Activated naive CD4-positive, alpha-beta T cell treated with anti-CD3 and anti-CD28 coated beads, Interleukin-2, amount 50 U/mL, for 24 hours (primary cell): ENCODE measurements at regions not wholly inside any gene's neighbourhood (a gene's known extent, or its start where the extent isn't known, plus 50 kb on each side); places are given as distances from the start of the nearest gene placed in this dataset.

Source experiments
- H3K27ac Mint-ChIP-seq: one replicate; pipeline ENCODE4 v1.8.0; 2021; ENCODE audit warnings: mild to moderate bottlenecking, mixed read lengths
- H3K27me3 Mint-ChIP-seq: one replicate; pipeline ENCODE4 v1.8.0; 2021; ENCODE audit warnings: mixed read lengths
- H3K36me3 Mint-ChIP-seq: one replicate; pipeline ENCODE4 v1.8.0; 2021; ENCODE audit warnings: mixed read lengths
- H3K4me1 Mint-ChIP-seq: one replicate; pipeline ENCODE4 v1.8.0; 2021; ENCODE audit warnings: mixed read lengths
- H3K4me3 Mint-ChIP-seq: one replicate; pipeline ENCODE4 v1.8.0; 2021; ENCODE audit warnings: mild to moderate bottlenecking, mixed read lengths
- H3K9me3 Mint-ChIP-seq: one replicate; pipeline ENCODE4 v1.8.0; 2021; ENCODE audit warnings: mixed read lengths

GRCh38 chr11:45048870-45049691 is 97.4 kb upstream of the PRDM11 start:
- H3K9me3 Mint-ChIP-seq, result peaks cover 5% of the 10 kb centered on the region
- peaks cover 7% of the 10 kb centered on the region for H3K4me1 Mint-ChIP-seq
- no peak overlapping the region for H3K4me3 Mint-ChIP-seq
- H3K27ac Mint-ChIP-seq, result no peak overlapping the region
- H3K27me3 Mint-ChIP-seq, result no peaks in the 10 kb centered on the region
- no peaks in the 10 kb centered on the region for H3K36me3 Mint-ChIP-seq

GRCh38 chr11:45050111-45050510 is 96.3 kb upstream of the PRDM11 start:
- Mint-ChIP-seq H3K36me3 (no peaks in the 10 kb centered on the region), H3K27me3 (no peaks in the 10 kb centered on the region), H3K9me3 (peaks cover 5% of the 10 kb centered on the region), H3K27ac (no peak overlapping the region), H3K4me3 (no peak overlapping the region), H3K4me1 (peaks cover 7% of the 10 kb centered on the region)

DNA sequence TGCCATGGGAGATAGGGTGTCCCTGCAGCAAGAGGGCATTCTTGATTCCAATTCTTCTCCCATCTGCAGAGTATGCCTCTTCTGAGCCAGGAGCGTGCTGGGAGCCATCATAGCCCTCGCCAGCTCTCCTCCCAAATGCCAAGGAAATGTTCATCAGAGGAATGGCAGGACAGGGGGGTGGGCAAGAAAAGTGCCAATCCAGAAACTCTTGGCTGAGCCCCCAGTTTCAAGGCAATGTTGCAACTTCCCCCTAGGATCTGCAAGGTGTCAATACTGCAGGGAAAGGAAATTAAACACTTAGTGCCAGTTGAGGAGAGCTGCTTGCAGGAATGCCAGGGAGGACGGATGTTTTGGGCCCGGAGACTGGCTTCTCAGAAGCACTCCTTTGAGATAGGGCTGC is 94.8 kb upstream of the PRDM11 start:
- no peaks in the 10 kb centered on the region for H3K4me1 Mint-ChIP-seq
- no peak overlapping the region for H3K27ac Mint-ChIP-seq
- no peaks in the 10 kb centered on the region for H3K27me3 Mint-ChIP-seq
- peaks cover 5% of the 10 kb centered on the region for H3K9me3 Mint-ChIP-seq
- H3K36me3 Mint-ChIP-seq, result no peaks in the 10 kb centered on the region
- H3K4me3 Mint-ChIP-seq, result no peak overlapping the region

GRCh38 chr11:45052361-45052760 is 94.1 kb upstream of the PRDM11 start:
- H3K27ac Mint-ChIP-seq, result no peak overlapping the region
- no peak overlapping the region for H3K4me3 Mint-ChIP-seq
- H3K9me3 Mint-ChIP-seq, result peaks cover 5% of the 10 kb centered on the region
- H3K36me3 Mint-ChIP-seq, result no peaks in the 10 kb centered on the region
- no peaks in the 10 kb centered on the region for H3K27me3 Mint-ChIP-seq
- no peaks in the 10 kb centered on the region for H3K4me1 Mint-ChIP-seq

- no peak overlapping the region for H3K27ac Mint-ChIP-seq
- no peak overlapping the region for H3K4me3 Mint-ChIP-seq
- H3K4me1 Mint-ChIP-seq, result no peaks in the 10 kb centered on the region
- peaks cover 5% of the 10 kb centered on the region for H3K9me3 Mint-ChIP-seq
- H3K27me3 Mint-ChIP-seq, result no peaks in the 10 kb centered on the region
- H3K36me3 Mint-ChIP-seq, result no peaks in the 10 kb centered on the region
These were observed 92.5 kb upstream of the PRDM11 start for GRCh38 chr11:45053736-45054446.

DNA sequence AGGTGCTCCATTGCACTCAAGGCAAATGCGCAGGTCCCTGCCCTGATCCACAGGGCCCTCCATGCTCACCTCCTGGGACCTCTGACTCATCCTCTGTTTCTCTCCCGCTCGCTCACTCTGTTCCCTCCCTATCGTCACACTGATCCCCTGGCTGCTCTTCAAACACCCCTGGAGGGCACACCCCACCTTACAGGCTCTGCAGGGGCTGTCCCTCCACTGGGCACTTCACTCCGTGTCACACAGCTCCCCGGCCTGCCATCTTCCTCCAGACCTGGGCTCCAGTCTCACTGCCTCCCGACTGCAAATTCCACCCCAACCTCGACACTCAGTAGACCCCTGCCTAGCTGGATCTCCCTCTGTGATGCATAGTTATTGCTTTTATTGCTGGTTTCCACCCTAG is 91.5 kb upstream of the PRDM11 start:
- H3K36me3 Mint-ChIP-seq, result no peaks in the 10 kb centered on the region
- H3K27ac Mint-ChIP-seq, result no peak overlapping the region
- H3K4me1 Mint-ChIP-seq, result no peaks in the 10 kb centered on the region
- H3K4me3 Mint-ChIP-seq, result no peak overlapping the region
- H3K9me3 Mint-ChIP-seq, result peaks cover 5% of the 10 kb centered on the region
- no peaks in the 10 kb centered on the region for H3K27me3 Mint-ChIP-seq

DNA sequence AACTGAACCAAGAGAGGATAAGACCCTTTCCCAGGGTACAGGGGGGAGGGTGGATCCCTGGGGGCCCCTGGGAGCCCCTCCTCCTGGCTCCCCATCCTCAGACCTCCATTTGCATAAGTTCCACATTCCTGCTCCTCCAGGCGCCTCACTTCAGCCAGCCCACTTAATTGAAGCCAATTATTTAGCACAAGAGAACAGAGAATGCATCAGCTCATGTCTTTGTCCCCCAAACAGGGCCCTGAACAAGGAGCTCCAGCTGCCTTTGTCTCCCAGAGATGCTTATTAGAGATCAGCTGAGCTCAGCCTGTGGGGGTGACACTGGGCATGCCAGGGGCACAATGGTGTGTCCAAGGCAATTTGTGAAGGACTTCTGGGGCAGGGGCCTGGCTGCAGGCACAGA is 89.9 kb upstream of the PRDM11 start:
- Mint-ChIP-seq H3K36me3 (no peaks in the 10 kb centered on the region), H3K27ac (no peak overlapping the region)

DNA sequence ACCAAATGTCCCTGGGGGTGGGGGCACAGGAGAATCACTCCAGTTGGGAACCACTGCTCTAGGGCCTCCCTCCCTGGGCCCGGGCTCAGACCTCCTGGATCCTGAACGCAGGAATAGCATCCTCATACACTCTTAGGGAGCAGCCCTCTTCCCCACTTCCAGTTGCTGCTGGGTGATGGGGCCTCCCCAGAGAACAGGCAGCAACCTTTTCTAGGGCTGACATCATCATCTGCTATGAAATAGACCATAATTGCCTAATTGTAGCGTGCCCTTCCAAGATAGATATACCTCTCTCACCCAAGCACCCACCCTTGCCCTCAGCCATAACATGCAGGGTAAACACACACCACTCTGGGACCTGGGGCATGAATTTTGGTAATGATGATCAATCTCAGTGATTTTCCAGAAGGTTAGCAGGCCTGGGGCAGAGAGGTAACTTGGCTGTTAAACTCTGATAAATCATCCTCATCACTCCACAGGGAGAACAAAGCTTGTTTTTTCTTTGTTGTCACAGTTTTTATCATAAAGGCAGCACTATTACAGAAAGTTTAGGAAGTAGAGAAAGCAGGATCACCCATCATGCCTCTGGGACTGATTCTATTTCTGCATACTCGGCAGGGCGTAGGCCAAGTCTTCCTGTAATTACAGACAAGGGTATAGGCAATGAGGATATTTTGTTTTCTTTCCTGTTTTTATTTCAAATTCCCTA is 88.3 kb upstream of the PRDM11 start:
- Mint-ChIP-seq H3K27ac (no peak overlapping the region), H3K36me3 (no peaks in the 10 kb centered on the region), H3K4me1 (no peaks in the 10 kb centered on the region), H3K9me3 (no peaks in the 10 kb centered on the region), H3K4me3 (no peak overlapping the region), H3K27me3 (no peaks in the 10 kb centered on the region)

More for the DNA sequence above, 89.9 kb upstream of the PRDM11 start:
- H3K27me3 Mint-ChIP-seq, result no peaks in the 10 kb centered on the region
- no peaks in the 10 kb centered on the region for H3K4me1 Mint-ChIP-seq
- H3K4me3 Mint-ChIP-seq, result no peak overlapping the region
- no peaks in the 10 kb centered on the region for H3K9me3 Mint-ChIP-seq

DNA sequence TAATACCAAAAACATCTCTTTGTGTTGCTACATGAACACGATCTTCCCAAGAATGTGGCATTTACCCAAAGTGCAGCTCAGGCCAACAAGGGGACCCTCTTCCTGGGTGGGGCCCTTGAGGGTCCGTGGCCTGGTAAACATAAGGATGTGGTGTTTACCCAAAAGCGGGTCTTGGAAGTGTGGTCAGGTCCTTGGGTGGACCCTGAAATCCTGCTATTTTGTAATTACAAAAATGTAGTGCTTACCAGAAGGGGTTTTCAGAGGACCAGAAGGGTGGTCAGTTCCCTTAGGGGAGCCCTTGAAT is 87.8 kb upstream of the PRDM11 start:
- H3K27me3 Mint-ChIP-seq, result no peaks in the 10 kb centered on the region
- H3K4me1 Mint-ChIP-seq, result no peaks in the 10 kb centered on the region
- H3K9me3 Mint-ChIP-seq, result no peaks in the 10 kb centered on the region
- H3K36me3 Mint-ChIP-seq, result no peaks in the 10 kb centered on the region
- no peak overlapping the region for H3K4me3 Mint-ChIP-seq
- H3K27ac Mint-ChIP-seq, result no peak overlapping the region

DNA sequence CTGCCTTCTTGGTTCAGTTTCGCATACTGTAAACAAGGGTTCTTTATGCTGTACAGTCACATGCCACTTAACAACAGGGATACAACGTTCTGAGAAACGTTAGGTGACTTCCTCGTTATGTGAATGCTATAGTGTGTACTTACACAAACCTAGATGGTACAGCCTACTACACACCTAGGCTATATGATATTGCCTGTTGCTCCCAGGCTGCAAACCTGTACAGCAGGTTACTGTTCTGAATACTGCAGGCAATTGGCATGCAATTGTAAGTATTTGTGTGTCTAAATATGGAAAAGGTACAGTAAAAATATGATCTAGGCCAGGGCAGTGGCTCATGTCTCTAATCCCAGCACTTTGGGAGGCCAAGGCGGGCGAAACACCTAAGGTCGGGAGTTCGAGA is 85.7 kb upstream of the PRDM11 start:
- no peaks in the 10 kb centered on the region for H3K9me3 Mint-ChIP-seq
- no peaks in the 10 kb centered on the region for H3K27me3 Mint-ChIP-seq
- H3K4me1 Mint-ChIP-seq, result no peaks in the 10 kb centered on the region
- no peak overlapping the region for H3K27ac Mint-ChIP-seq
- H3K4me3 Mint-ChIP-seq, result no peak overlapping the region
- H3K36me3 Mint-ChIP-seq, result no peaks in the 10 kb centered on the region

GRCh38 chr11:45061641-45062040 is 84.8 kb upstream of the PRDM11 start:
- H3K4me3 Mint-ChIP-seq, result no peak overlapping the region
- H3K9me3 Mint-ChIP-seq, result peaks cover 2% of the 10 kb centered on the region
- H3K27ac Mint-ChIP-seq, result no peak overlapping the region
- peaks cover 2% of the 10 kb centered on the region for H3K36me3 Mint-ChIP-seq
- no peaks in the 10 kb centered on the region for H3K27me3 Mint-ChIP-seq
- no peaks in the 10 kb centered on the region for H3K4me1 Mint-ChIP-seq

DNA sequence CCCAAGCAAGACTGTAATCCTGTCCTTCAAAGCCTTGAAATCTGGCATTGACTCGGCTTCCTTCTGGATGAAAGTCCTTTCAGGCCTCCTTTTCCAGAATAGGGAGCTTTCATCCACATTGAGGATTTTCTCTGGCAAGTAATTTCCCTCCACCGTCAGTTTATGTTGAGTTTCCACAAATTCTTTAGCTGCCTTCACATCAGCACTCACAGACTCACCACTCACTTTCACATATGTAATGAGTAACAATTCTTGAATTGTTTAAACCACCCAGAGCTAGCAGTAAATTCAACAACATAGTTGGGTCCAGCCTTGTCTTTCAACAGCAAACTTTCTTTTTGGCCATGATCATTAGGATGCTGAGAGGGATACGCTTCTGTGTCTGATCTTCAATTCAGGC is 84.3 kb upstream of the PRDM11 start:
- Mint-ChIP-seq H3K4me1 (no peaks in the 10 kb centered on the region), H3K36me3 (peaks cover 2% of the 10 kb centered on the region)

GRCh38 chr11:45062974-45063635 is 83.3 kb upstream of the PRDM11 start:
- no peak overlapping the region for H3K27ac Mint-ChIP-seq
- H3K36me3 Mint-ChIP-seq, result peaks cover 2% of the 10 kb centered on the region
- peaks cover 7% of the 10 kb centered on the region for H3K9me3 Mint-ChIP-seq
- H3K27me3 Mint-ChIP-seq, result no peaks in the 10 kb centered on the region
- H3K4me3 Mint-ChIP-seq, result no peak overlapping the region
- H3K4me1 Mint-ChIP-seq, result no peaks in the 10 kb centered on the region

More for the DNA sequence above, 84.3 kb upstream of the PRDM11 start:
- Mint-ChIP-seq H3K9me3 (peaks cover 7% of the 10 kb centered on the region), H3K27ac (no peak overlapping the region), H3K4me3 (no peak overlapping the region), H3K27me3 (no peaks in the 10 kb centered on the region)

DNA sequence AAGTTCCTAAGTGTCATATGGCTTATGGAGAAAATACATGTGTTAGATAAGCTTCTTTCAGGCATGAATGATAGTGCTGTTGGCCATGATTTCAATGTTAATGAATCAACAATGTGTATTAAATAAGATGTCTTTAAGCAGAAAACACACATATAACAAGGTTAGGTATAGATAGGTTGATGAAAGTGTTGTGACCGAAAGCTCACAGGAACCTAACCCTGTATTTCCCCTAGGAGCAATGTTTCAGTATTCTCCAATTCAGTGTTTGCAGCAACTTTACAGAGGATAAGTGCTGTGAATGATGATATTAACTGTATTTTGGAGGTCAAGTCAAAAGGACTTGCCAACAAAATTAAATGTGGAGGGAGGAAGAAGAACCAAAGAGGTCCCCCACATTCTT is 82.8 kb upstream of the PRDM11 start:
- Mint-ChIP-seq H3K27me3 (no peaks in the 10 kb centered on the region), H3K4me3 (no peak overlapping the region), H3K36me3 (peaks cover 2% of the 10 kb centered on the region), H3K4me1 (no peaks in the 10 kb centered on the region), H3K9me3 (peaks cover 7% of the 10 kb centered on the region), H3K27ac (no peak overlapping the region)

DNA sequence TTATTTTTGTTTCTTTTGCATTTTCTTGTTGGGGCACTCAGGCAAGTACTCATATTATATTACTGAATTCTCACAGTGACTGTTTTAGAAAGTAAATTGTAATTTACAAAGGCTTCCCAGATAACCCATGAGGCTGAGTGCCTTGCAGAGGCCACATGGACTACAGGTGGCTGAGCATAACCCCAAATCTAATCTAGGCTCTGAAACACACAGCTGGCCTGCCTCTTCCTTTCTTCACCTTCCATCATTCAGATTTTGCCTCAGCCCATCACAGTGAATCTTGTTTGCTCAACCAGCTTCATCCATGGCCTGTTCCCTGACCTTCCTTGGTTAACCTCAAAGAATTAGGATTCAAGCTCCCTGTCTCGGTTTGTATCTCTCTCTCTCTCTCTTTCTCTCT is 78.5 kb upstream of the PRDM11 start:
- Mint-ChIP-seq H3K27me3 (no peaks in the 10 kb centered on the region), H3K4me1 (peaks cover 7% of the 10 kb centered on the region), H3K36me3 (peaks cover 2% of the 10 kb centered on the region), H3K4me3 (no peak overlapping the region), H3K27ac (no peak overlapping the region), H3K9me3 (peaks cover 7% of the 10 kb centered on the region)

DNA sequence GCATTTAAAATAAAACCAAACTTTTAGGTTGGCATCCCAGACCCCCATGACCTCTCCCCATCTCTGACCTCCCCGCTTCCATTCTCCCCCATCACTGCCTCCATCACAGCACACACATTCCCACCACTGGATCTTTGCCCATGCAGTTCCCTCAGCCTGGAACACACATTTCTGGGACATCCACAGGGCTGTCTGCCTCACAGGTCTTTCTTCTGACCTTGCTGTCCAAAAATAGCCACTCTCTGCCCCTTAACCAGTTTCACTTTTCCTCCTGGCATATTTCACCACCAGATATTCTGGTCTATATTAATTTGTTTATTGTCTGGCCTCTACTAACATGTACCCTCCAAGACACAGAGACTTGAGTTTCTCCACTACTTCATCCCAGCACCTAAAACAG is 75.2 kb upstream of the PRDM11 start:
- peaks cover 7% of the 10 kb centered on the region for H3K9me3 Mint-ChIP-seq
- no peak overlapping the region for H3K27ac Mint-ChIP-seq
- no peaks in the 10 kb centered on the region for H3K36me3 Mint-ChIP-seq
- peaks cover 17% of the 10 kb centered on the region for H3K4me1 Mint-ChIP-seq
- H3K27me3 Mint-ChIP-seq, result no peaks in the 10 kb centered on the region
- no peak overlapping the region for H3K4me3 Mint-ChIP-seq
